H1 (cell line): ENCODE measurements at regions not wholly inside any gene's neighbourhood (a gene's known extent, or its start where the extent isn't known, plus 50 kb on each side); places are given as distances from the start of the nearest gene placed in this dataset.

Experiments used
- ATF2 ChIP-seq: IDR thresholded peaks from 2 replicates; pipeline ENCODE4 v1.6.1; 2012; ENCODE audit warnings: low read length, inconsistent platforms
- BRCA1 ChIP-seq: IDR thresholded peaks from 2 replicates; pipeline ENCODE4 v1.6.1; 2012; ENCODE audit warnings: low read depth, low read length, improper control_type of control experiment
- CTCF ChIP-seq, 3 experiments: IDR thresholded peaks; 1 replicate in 2 of 3; 2 replicates in 1 of 3; pipeline versions ENCODE4 v1.5.1 to v1.6.1; 2011; ENCODE audit warnings: low read length in 3 of 3, mild to moderate bottlenecking in 3 of 3, inconsistent platforms in 2 of 3, low read depth in 1 of 3, moderate library complexity in 1 of 3; ENCODE audit not compliant: insufficient read depth in 1 of 3; ENCODE audit errors: control extremely low read depth in 1 of 3
- EGR1 ChIP-seq: IDR thresholded peaks from 2 replicates; pipeline ENCODE4 v1.6.1; 2011; ENCODE audit warnings: low read depth, low read length, borderline replicate concordance
- EZH2 ChIP-seq: fragments of 200-600 bp; sonication (generic); IDR thresholded peaks from 2 replicates; pipeline ENCODE4 v1.7.1; 2012; ENCODE audit warnings: low read depth, mild to moderate bottlenecking, moderate library complexity, low read length, inconsistent platforms; ENCODE audit not compliant: severe bottlenecking
- GABPA ChIP-seq: IDR thresholded peaks from 2 replicates; pipeline ENCODE4 v1.6.1; 2011; ENCODE audit warnings: mild to moderate bottlenecking, low read length, moderate library complexity, borderline replicate concordance; ENCODE audit not compliant: insufficient read depth
- KDM1A ChIP-seq: fragments of 200-600, 300-600 bp; sonication (generic); IDR thresholded peaks from 2 replicates; pipeline ENCODE4 v1.7.1; 2016; ENCODE audit warnings: mild to moderate bottlenecking, low read length, borderline replicate concordance
- POLR2A ChIP-seq, 2 experiments: IDR thresholded peaks; 1 replicate in 1 of 2; 2 replicates in 1 of 2; pipeline ENCODE4 v1.6.1; 2011; ENCODE audit warnings: low read depth in 2 of 2, low read length in 2 of 2, mild to moderate bottlenecking in 2 of 2; ENCODE audit errors: control extremely low read depth in 1 of 2
- SP1 ChIP-seq: IDR thresholded peaks from 2 replicates; pipeline ENCODE4 v1.6.1; 2011; ENCODE audit warnings: low read depth, low read length
- SP4 ChIP-seq: IDR thresholded peaks from 2 replicates; pipeline ENCODE4 v1.6.1; 2012; ENCODE audit warnings: low read length, inconsistent platforms
- YY1 ChIP-seq: IDR thresholded peaks from 2 replicates; pipeline ENCODE4 v1.6.1; 2011; ENCODE audit warnings: low read depth, mild to moderate bottlenecking, low read length
- ZNF274 ChIP-seq: IDR thresholded peaks from 2 replicates; pipeline ENCODE4 v1.7.0; 2012; ENCODE audit warnings: low read length, borderline replicate concordance; ENCODE audit errors: extremely low read depth
- TF ChIP-seq, protein P1 (sequence below): IDR thresholded peaks from 2 replicates; pipeline ENCODE4 v1.6.1; 2012; ENCODE audit warnings: inconsistent platforms

DNA sequence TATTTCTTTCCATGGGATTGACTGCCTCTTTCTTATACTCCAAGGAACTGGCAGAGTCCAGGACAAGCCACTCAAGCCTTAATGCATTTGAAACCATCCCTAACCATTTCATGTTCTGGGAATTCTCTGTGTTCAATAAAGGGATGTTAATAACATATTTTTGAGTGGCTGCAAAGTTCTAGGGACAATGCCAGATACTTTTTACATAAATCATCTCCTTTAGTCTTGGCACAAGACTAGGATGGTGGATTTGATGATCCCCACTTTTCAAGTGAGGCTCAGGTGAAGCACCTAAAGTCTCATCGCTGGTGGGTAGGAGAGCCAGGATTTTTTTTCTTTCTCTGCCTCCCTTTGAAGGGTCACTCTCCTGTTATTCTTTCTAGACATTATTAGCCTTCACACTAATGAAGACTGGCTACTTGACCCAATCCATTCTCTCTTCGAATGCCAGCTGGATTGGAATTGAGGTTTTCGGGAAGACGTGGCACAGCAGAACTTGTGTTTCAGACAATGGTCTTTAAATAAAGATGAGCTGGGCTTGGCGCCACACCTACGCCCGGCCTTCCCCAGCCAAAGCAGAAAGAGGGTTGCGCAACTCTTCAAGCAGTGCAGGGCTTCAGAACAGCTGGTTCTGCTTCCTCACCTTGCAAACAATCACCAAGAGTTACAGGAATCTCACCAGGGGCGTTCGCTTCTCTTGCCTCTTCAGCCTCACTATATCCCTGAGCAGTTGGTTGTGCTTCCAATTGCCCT is 73.8 kb upstream of the BMPER start:
- TF ChIP-seq EZH2 (no peak), GABPA (no peak), CTCF (IDR thresholded peaks at IDR 0.05; ENCODE audit: control extremely low read depth in 1 of 3, insufficient read depth in 1 of 3, low read depth in 1 of 3, low read length in 3 of 3) (no peak), ZNF274 (no peak), SP1 (no peak), EGR1 (no peak), KDM1A (no peak), YY1 (no peak), SP4 (no peak), BRCA1 (no peak), ATF2 (no peak), POLR2A (IDR thresholded peaks at IDR 0.05; ENCODE audit: control extremely low read depth in 1 of 2, low read depth in 2 of 2, low read length in 2 of 2) (no peak)
- TF ChIP-seq, protein P1, sequence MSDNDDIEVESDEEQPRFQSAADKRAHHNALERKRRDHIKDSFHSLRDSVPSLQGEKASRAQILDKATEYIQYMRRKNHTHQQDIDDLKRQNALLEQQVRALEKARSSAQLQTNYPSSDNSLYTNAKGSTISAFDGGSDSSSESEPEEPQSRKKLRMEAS: no peak
